GOT3 (cell line): ENCODE measurements at regions not wholly inside any gene's neighbourhood (a gene's known extent, or its start where the extent isn't known, plus 50 kb on each side); places are given as distances from the start of the nearest gene placed in this dataset.
"Not testable (repeated sequence)": the region's sequence is repeated elsewhere in the genome, so short reads cannot be mapped to it uniquely, and the experiment has no call there.

Experiments
- DNase-seq: peaks from one replicate; lab custom pipeline; 2025; ENCODE audit warnings: mixed read lengths; lab: John Stamatoyannopoulos, UW

GRCh38 chr5:62222305-62222704 is 83.7 kb upstream of the KIF2A start:
- not testable (repeated sequence) for DNase-seq

DNA sequence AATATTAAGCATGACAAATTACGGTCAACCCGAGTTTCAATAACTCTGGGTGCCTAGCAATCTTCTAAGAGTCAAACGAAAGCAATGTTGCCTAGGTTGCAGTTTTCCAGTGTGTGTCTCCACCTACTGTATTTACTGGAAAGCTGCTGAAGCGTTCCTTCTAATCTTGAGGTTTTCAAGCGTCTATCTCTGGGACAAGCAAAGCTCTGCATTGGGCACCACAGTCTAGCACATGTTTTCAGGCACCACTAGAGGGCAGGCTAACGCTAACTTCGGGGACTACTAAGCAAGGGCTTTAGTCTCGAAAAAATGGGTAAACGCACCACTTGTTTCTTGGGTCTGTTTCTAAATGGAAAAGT is 82.7 kb upstream of the KIF2A start:
- not testable (repeated sequence) for DNase-seq

GRCh38 chr5:62224987-62225601 is 80.9 kb upstream of the KIF2A start:
- DNase-seq: not testable (repeated sequence)

DNA sequence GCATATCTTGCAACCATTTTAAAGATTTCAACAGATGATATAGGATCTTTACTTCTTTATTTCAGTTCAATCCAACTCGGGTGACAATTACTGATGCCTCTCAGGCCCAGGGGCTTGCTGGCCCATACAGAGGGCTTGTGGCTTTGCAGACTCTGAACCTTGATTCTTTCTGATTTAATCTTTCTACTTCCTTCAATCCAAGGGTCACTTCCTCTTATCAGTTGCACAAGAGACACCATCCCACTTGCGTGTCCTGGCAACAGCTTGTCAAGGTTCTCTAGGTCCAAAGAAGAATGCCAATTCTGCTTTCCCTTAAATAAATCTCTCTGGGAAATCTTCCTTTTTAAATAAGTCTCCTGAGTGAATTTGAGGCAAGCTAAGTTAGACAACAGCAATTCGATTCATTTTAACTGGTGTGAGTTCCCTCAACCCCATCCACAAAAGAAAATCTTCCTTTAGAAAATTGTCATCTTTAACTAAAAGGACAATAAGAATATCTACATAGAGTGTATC is 75.1 kb upstream of the KIF2A start:
- DNase-seq: not testable (repeated sequence)

DNA sequence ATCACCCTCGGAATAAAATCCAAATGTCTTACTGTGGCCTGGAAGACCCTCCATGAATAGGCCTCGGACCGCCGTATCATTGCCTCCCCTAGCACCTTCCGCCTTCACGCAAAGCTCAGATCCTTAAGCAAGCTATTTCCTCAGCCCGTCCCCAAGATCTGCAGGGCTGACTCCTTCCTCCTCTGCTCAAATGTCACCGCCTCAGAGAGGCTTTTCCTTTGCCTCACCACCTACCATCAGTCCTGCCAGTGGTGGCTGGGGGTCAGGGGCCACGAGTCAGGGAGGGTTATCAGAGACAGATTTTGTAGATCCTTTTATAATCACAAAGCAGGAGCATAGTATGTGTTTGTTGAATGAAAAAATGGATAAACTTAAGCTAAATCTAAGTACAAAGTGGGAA is 74.4 kb upstream of the KIF2A start:
- no peak for DNase-seq

- DNase-seq: not testable (repeated sequence)
These were observed 73.8 kb upstream of the KIF2A start for GRCh38 chr5:62232218-62232617.

DNA sequence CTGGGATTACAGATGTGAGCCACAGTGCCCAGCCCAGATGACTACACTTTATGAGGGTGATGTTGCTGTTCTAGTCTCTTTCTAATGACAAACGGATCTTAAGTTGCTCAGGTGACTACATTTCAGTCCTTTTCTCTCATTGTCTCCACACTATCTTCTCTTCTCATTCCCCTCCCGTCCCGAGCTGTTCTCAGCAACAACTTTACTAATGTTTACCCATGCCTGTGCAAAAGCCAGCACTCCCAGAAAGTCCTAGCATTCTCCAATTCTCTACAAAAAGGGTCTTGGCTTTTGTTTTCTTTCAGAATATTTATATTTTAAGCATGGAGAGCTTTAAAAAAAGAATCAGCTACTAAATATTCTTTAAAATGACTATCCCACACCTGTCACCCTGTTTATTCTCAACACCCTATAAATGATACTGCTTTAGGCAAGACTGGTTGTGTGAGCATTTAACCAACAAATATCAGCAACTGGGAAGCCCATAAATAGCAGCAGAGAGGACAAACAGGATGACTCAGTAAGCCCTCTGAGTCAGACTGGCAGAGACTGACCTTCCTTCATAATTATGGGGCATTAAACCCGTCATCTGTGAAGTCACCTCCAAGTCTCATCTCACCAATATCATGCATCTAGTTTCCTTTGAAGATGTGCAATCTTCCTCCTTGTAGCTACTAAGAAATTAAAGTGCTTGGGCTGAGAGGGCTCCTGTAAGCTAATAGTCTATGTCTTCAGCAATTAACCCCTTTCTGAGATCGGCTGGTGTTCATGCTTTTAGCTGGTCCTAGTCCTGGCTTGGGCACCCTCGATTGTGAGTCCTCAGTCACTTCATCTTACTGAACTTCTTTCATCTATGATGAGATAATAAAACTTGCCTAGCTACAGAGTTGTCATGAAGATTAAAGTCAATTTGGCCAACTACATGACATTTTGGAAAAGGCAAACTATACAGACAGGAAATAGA is 72.6 kb upstream of the KIF2A start:
- DNase-seq: not testable (repeated sequence)

DNA sequence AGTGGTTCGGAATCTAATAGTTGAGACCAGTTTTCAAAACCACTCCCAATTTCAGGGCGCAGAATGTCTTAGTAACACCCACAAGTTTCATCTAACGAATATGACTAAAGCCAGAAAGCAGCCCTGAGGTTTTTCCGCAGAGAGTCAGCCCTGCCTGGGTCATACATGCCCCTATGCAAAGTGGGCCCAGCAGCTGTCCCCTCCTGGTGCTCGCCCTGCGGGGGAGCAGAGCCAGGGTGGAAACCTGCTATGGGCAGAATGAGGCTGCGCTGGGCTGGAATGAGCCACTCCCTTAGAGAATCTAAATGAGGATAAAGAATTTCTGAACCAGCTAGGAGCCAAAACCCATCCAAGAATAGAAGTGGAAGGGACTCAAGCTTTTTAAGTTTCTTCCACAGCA is 69.4 kb upstream of the KIF2A start:
- DNase-seq: not testable (repeated sequence)

- DNase-seq: not testable (repeated sequence)
These were observed 68.1 kb upstream of the KIF2A start for GRCh38 chr5:62237944-62238343.

GRCh38 chr5:62238584-62238983 is 67.4 kb upstream of the KIF2A start:
- not testable (repeated sequence) for DNase-seq

GRCh38 chr5:62240494-62240893 is 65.5 kb upstream of the KIF2A start:
- DNase-seq: not testable (repeated sequence)

- not testable (repeated sequence) for DNase-seq
These were observed 64.0 kb upstream of the KIF2A start for GRCh38 chr5:62242000-62242399.

DNA sequence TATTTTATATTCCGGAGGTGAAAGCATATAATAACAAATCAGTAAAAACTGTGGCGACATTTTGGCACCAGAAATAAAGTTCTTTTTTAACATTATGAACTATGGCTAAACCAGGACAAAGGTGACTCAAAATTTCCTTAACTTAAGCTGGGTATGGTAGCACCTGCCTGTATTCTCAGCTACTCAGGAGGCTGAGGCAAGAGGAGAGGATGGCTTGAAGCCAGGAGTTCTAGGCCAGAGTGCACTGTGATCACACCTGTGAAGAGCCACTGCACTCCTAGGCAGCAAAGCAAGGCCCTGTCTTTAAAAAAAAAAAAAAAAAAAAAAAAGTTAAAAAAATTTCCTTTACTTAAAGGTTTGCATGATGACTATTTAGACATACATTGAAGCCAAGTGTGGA is 63.0 kb upstream of the KIF2A start:
- not testable (repeated sequence) for DNase-seq

- not testable (repeated sequence) for DNase-seq
These were observed 57.8 kb upstream of the KIF2A start for GRCh38 chr5:62248192-62248591.

DNA sequence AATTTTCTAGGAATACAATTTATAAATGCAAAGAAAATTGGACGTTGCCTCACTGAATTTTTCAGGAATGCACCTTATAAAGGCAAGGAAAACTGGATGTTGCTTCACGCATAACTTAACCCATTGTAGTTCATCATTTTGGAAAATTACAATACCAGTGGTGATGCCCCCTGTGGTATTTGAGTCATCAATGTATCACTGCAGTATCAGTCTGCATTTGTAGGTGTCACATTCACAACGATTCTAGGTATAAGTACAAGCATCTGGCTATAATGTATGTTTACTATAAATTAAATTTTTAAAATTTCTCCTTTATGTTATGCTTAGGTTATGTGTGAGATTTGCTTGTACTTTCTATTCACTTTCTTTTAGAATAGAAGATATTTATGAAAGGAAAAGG is 55.9 kb upstream of the KIF2A start:
- DNase-seq: not testable (repeated sequence)

DNA sequence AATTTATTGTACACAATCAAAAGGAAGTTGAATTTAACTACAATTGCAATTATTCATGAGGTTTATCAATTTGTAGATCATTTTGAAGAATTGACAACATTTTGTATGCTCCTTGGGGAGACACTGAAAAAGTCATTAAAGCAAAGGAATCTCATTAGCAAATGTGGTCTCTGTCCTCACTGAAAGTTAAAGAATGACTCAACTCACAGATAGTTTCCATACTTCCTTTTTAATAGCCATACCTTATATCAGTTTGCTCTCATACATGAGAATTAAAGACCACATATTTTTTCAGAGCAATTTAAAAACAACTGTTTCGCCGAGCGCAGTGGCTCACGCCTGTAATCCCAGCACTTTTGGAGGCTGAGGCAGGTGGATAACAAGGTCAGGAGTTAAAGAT is 55.1 kb upstream of the KIF2A start:
- not testable (repeated sequence) for DNase-seq

DNA sequence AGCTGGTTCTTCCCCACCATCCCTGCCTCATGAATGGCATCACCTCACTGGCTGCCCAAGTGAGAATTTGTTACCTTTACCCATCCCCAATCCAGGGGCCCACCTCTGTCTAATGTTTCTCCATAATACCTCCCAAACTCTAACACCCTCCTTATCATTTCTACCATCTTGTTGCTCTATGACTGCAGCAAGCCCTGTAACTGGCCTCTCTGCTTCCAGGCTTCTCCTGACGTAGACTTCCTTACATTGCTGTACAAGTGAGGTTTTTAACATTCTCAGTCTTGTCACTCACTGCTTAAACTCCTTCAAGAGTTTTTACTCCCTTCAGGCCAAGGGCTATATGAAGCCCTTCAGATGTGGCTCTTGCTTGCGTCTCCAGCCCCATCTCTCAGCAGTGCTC is 53.5 kb upstream of the KIF2A start:
- DNase-seq: not testable (repeated sequence)

DNA sequence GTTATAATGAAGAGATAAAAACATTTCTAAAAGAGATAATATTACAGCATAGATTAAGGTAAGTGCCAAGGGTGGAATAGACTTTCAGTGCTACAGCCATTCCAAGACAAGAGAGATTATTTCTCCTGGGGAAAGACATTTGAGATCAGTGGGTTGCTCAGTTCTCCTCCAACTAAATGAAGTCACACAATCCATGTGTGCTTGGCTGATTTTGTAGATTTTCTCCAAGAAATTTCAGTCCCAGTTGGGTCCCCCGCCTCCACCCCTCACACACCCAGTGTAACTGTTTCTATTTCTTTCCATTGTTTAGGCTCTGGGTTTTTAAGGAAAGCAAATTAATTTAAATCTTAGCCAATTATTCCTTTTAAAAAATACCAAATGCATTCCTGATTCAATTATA is 50.5 kb upstream of the KIF2A start:
- DNase-seq: not testable (repeated sequence)

DNA sequence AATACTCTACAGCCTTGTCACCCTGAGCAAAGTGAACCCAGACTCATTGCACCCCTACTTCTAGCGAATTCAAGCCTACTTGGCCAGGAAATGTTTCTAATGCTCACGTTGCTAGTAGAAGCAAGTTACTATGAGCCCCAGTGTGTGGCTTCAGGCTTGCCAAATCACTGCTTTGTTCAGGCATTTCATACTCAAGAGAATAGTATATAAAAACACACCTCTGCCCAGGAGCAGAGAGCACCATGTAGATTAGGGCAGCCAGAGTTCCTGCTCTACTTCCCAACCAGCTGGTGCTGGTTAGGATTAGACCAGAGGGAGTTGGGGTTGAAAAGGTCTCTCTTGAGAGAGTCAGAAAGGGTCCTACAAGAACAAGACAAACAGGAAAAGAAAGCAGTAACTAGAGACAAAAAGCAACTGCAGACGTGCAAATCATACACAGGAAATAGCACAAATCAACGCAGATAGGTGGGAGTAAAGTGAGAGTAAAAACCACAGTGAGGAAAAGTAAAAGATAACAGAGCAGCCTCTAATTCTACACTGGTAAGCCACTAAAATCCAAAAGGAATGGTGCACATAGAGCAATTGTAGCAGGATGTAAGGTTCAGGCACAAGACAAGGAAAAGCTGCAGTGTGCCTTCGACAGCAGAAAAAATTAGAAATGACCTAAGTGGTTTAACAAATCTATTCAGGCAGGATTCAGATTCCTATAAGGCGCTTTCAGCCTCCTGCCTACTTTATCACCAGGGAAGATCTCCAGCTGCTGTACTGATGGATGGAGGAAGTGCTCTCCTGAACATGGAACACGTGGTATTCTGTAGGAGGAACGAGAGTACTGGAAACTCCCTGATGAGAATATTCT is 49.6 kb upstream of the KIF2A start:
- no peak for DNase-seq
